ENCODE measurements at regions not wholly inside any gene's neighbourhood (a gene's known extent, or its start where the extent isn't known, plus 50 kb on each side); places are given as distances from the start of the nearest gene placed in this dataset.

DNA sequence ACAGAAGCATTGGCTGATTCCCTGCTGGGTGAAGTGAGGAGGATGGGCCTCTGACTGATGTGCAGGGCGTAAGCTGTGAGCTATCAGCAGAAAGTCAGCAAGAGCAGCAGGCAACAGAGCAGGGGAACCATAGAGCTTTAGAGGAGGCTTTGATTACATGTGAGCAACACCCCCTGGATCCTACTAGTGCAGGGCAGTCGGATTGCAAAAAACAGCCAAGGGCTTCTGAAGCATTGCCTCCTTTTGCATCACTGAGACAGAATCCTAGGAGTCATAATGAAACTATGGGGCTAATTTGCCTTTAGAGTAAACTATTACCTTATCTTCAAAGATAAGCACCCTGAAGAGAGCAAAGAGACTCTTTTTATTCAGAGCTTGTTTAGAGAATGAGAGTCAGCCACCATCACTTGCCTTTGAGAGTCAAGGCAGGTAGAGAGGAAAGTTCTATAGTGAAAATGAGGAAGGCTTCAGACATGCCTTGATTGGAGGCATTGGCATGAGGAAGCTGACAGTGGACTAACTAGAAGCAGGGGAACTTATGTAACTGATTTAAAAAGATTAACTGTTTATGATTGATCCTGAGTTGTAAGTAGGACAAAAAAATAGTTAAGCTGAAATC is 420.3 kb downstream of the PDHA2 start:
- TF ChIP-seq OSR1 (CRISPR knock-in tag; IDR thresholded peaks at IDR 0.05) (no peak), ARNTL (CRISPR knock-in tag; IDR thresholded peaks at IDR 0.05; ENCODE audit: borderline replicate concordance, low read depth) (no peak), ZNF565 (CRISPR knock-in tag; conservative IDR thresholded peaks at IDR 0.05; ENCODE audit: low read depth) (no peak), ZNF8 (CRISPR knock-in tag; IDR thresholded peaks at IDR 0.05) (no peak), ZFP30 (CRISPR knock-in tag; IDR thresholded peaks at IDR 0.05) (no peak), ZFP3 (CRISPR knock-in tag; IDR thresholded peaks at IDR 0.05) (no peak), CREB5 (CRISPR knock-in tag; IDR thresholded peaks at IDR 0.05; ENCODE audit: low read depth) (no peak), SNAI2 (CRISPR knock-in tag; IDR thresholded peaks at IDR 0.05) (no peak), CSDC2 (CRISPR knock-in tag; IDR thresholded peaks at IDR 0.05) (no peak), RARB (CRISPR knock-in tag; IDR thresholded peaks at IDR 0.05) (no peak), ZC3H10 (CRISPR knock-in tag; IDR thresholded peaks at IDR 0.05) (no peak)
- TF ChIP-seq, protein P1, sequence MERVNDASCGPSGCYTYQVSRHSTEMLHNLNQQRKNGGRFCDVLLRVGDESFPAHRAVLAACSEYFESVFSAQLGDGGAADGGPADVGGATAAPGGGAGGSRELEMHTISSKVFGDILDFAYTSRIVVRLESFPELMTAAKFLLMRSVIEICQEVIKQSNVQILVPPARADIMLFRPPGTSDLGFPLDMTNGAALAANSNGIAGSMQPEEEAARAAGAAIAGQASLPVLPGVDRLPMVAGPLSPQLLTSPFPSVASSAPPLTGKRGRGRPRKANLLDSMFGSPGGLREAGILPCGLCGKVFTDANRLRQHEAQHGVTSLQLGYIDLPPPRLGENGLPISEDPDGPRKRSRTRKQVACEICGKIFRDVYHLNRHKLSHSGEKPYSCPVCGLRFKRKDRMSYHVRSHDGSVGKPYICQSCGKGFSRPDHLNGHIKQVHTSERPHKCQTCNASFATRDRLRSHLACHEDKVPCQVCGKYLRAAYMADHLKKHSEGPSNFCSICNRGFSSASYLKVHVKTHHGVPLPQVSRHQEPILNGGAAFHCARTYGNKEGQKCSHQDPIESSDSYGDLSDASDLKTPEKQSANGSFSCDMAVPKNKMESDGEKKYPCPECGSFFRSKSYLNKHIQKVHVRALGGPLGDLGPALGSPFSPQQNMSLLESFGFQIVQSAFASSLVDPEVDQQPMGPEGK (CRISPR knock-in tag; IDR thresholded peaks at IDR 0.05; ENCODE audit: borderline replicate concordance) = no peak
